Daoy (cell line): ENCODE measurements at regions not wholly inside any gene's neighbourhood (a gene's known extent, or its start where the extent isn't known, plus 50 kb on each side); places are given as distances from the start of the nearest gene placed in this dataset.
"Not testable (repeated sequence)": the region's sequence is repeated elsewhere in the genome, so short reads cannot be mapped to it uniquely, and the experiment has no call there.

ENCODE experiments used
- DNase-seq: peaks from one replicate; pipeline ENCODE4 v3.0.0-alpha.2; 2015; ENCODE audit warnings: low read depth

DNA sequence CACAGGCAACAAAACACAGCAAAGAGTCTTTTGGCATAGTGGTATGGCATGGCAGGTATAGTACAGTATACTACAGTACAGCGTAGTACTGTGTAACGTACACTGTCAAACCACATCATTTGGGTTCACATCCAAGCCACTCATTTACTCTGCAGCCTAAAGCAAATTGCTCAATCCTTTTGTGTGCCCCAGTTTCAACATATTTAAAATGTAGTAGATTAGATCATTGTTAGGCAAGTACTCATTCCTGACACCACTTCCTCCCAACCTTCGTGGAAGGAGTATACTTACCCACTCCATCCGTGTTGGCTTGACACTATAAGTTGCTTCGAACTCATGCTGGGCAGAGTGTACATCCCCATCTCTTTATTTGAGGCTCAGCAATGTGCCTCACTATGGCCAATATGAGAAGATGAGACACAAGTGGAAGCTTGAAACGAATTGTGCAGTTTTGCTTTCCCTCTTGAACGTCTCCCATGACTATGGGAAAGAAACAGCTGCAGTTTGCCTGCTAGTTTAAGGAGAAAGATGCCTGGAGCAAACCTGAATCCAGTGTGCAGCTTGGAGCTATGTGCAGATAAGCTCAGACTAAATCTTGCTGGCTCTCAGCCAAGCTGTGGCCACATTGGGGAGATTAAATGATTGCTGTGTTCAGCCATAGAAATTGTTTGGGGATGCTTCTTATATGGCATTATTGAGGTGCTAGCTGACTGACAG is 85.7 kb upstream of the TBL1X start:
- DNase-seq: peak; percentile 32

DNA sequence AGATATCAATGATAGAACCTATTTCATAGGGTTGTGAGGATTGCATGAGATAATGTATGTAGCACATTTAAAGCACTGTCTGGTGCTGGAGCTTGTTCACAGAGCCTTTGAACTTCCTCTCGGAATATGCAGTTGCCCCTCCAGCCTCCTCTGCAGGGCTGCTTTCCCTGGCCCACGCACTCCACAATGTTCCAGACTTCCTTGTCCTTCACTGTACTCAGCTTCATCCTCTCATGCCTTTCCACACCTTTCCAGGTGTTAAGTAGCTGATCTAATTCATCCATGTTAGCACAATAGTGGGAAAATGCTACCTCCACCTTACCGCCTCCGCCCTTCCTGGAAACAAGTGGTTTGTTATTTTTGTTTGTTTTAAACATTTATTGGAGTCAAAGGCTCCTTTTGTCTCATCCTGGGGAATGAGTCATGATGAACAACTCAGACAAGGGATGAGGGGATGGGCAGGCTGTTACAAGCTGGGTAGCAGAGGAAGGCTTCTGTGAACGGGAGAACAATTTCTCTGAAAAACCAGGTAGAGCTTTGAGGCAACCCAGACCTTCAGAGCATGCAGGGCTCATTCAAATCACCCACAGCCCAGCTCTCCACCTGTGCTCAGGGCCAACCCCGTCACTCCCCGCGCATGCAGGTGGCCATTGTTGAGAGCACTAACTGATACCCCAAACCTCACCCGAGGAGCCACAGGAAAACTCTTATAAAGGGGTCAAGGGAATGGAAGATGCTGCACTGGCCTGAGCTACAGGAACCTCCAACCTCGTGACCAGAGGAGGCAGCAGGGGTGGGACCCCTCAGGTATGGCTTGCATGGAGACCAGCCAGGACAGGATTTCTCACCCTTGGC is 84.9 kb upstream of the TBL1X start:
- DNase-seq: peak; percentile 55

DNA sequence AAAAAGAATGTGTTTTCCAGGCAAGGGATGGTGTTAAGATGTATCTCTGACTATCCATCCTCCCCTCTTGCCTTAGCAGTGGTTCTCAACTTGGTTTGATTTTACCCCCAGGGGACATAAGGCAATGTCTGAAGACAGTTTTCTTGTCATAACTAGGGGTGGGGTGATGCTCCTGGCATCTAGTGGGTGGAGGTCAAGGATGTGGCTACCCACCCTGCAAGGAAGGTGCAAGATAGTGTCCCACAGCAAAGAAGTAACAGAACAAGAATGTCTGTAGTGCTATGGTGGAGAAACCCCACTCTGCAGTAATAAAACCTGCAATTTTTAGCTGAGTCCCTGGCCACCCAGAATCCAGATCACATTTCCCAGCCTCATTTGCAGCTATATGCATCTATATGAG is 81.2 kb upstream of the TBL1X start:
- no peak for DNase-seq

DNA sequence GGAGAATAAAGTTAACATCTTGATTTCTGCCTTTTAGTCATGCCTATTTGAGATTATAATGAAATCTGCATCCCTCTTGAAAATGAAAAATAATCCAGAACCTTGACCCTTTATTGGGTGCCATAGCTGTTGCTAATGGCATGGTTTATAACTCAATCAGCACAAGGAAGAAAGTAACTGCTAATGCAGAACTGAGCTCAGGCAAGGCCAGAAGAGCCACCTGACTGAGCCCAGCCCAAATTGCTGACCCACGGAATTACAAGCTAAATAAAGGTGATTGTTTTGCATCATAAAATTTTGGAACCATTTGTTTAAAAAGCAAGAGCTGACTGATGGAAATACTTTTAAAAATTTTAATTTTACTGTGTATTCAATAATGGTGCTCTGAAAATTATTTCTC is 76.4 kb upstream of the TBL1X start:
- no peak for DNase-seq

DNA sequence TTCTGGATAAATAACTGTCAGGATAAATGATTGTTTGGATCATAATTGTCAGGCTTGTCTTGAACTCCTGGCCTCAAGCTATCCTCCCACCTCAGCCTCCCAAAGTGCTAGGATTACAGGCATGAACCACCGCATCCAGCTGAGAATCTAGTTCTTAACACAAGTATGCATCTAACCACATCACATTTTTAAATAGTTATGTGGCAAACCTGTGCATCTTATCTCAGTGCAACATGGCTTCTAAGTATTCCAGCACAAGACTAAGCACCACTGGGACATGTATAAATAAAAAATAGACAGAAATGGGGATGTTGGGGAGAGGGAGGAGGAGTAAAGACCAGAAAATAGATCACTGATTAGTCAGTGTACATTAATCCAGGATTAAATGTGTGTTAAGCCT is 74.7 kb upstream of the TBL1X start:
- no peak for DNase-seq

DNA sequence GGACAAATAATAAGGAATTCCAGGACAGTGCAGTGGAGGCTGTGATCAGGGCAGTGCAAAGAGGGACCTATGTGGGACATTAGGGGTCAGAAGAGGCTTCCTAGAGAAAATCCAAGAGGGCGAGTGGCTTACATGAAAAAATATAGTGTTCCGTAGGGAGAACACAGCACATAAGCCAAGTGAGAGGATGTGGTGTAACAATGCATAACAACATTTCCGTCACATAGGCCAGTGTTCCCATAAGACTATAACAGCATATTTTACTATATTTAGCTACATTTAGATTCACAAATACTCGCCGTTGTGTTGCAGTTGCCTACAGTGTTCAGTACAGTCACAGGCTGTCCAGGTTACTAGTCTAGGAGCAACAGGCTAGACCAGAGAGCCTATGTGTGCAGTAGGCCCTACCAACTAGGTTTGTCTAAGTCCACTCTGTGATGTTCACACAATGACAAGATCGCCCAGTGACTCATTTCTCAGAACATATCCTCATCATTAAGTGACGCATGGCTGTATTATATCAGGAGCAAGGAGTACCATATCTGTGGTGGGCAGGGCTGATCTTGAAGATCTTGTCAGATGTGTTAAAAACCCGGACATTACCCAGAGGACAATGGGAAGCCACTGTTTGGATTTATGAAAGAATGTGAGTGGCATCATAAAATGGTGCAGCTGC is 74.0 kb upstream of the TBL1X start:
- DNase-seq: no peak

DNA sequence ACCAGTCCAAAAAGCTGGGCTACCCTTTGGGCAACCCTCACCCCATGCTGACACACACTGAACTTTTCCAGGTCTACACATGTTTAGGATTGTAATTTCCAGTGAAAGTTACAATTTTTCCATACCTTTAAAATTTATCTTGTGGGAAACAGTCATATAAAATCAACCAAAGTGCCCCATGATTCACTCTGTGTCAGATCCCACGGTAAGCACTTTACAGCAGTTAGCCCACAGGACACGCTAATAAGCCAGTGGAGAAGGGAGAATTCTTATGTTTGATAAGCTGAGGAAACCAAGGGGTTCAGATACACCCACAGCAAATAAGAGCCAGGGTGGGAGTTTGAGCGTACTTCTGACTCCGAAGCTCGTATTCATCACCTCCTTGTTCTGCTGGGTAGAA is 72.4 kb upstream of the TBL1X start:
- no peak for DNase-seq

DNA sequence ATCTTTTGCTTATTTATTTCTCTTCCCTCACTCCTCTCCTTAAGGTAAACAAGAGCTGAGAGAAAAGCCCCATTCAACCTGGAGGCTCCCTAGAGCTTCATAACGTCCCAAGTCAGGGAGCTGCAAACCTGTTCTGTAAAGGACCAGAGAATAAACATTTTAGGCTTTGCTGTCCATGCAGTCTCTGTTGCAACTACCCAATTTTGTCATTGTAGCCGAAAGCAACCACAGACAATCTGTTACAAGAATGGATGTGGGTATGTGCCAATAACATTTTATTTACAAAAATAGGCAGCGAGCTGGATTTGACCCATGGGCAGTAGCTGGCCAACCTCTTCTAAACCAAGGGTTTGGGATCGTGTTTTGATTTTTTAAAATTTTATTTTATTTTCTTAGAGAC is 71.3 kb upstream of the TBL1X start:
- no peak for DNase-seq

DNA sequence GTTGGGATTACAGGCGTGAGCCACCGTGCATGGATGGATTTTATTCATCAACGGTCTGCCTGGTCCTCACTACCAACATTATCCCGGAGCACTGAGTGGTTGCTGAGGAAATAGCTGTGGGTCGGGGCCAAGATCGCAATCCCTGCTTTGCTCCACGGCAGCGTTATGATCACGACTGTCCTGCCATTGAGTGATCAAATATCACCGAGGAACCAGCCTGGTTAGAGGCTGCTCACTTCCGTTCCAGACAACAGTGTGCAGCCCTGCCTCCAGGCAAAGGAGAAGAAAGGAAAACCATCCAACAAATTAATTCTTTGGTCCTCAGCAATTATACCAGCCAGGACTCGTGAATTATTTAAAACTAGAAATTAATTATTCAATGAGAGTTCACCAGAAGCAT is 70.6 kb upstream of the TBL1X start:
- DNase-seq: no peak

DNA sequence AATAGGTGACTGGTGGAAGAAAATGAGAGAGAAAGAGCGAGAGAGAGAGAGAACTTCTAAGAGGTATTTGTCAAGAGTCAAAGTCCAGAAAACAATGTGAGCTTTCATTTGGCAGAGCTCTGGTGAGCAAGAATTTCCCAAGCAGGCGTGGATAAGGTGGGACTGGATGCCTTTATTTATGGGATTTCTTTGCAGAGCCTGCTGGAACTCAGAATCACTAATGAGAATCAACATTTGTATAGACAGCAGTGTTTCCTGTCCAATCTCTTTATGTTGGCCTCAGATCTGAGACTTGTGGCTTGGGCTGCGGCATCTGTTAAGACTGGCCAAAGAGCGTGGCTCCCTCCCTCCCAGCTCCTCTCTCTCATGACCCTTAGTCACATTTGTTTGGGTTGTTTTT is 67.9 kb upstream of the TBL1X start:
- DNase-seq: peak; percentile 24

DNA sequence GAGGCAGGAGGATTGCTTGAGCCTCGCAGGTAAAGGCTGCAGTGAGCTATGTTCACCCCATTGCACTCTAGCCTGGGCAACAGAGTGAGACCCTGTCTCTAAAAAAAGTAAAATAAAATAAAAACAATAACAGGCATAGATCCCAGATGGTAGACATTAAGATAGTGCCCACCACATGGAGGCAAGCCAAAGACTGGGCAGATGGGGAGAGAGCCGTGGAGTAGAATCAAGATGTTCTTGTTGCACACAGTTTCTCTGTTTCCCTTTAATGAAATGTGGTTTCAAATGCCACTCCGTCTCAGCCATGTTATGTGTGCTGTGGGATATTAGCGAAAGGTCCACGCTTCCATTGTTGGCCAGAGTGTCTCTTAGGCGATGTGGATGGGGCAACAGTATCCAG is 63.8 kb upstream of the TBL1X start:
- no peak for DNase-seq

DNA sequence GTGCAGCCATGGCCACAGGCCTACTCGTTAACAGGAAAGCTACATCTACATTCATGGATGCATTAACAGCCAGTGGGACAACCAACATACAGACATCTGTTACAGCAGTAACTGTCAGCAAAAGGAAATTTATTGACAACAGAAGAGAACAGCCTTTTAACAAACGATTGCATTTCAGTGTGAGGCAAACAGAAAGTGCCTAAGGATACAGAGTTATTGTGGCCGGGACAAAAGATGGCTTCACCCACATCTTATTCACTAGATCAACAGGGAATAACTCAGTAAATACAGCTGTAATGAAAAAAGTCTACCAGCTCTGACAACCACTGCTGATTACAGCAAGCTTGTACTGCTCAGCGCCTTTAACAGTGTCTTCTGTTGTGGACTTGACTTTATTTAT is 61.5 kb upstream of the TBL1X start:
- DNase-seq: no peak

DNA sequence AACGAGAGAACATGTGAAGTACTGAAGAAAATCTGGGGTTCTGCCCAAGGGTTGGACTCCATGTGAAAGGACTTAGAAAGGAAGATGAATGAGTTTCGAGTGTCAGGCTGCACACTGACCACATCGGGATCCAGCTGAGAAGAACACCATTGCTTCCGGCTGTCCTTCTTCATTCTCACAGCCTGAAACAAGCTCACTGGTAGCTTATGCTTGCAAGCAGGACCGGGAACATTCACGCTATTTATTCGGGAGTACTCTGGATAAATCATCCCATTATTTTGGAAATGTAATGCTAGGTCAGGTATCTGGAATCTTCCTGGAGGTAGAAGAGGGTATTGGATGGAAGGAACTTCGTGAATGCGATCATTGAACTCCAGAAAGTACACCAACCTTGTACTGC is 59.2 kb upstream of the TBL1X start:
- DNase-seq: not testable (repeated sequence)

DNA sequence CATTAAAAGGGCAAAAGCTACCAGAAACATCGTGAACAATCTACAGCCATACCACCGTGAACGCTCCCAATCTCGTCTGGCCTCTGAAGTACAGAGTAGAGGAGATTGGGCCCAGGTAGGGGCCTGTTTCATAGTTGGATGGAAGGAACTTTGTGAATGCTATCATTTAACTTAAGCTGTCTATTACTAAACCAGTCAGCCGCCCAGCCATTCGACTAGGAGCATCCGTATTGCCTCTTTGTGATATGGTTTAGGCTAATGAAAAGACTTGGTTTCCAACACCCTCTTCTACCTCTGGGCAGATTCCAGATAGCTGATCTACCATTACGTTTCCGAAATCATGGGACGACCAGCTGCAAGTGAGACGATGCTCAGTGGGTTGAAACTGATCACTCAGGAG is 54.0 kb upstream of the TBL1X start:
- not testable (repeated sequence) for DNase-seq

DNA sequence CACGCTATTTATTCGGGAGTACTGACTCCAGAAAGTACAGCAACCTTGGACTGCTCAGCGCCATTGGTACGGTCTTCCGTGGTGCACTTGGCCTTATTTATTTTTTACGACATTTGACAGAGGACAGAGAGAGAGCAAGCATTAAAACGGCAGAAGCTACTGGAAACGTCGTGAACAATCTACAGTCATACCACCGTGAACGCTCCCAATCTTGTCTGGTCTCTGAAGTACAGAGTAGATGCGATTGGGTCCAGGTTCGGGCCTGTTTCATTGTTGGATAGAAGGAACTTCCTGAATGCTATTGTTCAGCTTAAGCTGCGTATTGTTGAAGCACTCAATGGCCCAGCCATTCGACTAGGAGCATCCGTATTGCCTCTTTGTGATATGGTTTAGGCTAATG is 53.2 kb upstream of the TBL1X start:
- DNase-seq: not testable (repeated sequence)

DNA sequence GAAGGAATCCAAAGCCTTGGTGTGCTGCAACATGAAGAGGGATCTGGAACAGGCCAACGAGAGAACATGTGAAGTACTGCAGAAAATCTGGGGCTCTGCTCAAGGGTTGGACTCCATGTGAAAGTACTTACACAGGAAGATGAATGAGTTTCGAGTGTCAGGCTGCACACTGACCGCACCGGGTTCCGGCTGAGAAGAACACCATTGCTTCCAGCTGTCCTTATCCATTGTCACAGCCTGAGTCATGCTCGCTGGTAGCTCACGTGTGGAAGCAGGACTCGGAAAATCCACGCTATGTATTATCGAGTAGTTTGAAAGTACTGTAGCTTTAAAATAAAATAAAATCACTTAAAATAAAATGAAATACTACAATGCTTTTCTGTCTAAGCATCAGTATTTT is 50.4 kb upstream of the TBL1X start:
- no peak for DNase-seq
